ENCODE measurements at regions not wholly inside any gene's neighbourhood (a gene's known extent, or its start where the extent isn't known, plus 50 kb on each side); places are given as distances from the start of the nearest gene placed in this dataset.

GRCh38 chr14:96690713-96691383 is 106.3 kb upstream of the VRK1 start:
- no peak for DNase-seq
- Histone ChIP-seq H3K4me1 (ENCODE audit: control insufficient read depth in 5 of 5, insufficient read depth in 5 of 5, low read length in 5 of 5) (no peaks in the 10 kb centered on the region), H3K27me3 (ENCODE audit: control insufficient read depth in 3 of 3, insufficient read depth in 3 of 3, low read length in 2 of 3) (peaks cover 0 to 3% (median 0%) of the 10 kb centered on the region in 3 donors), H3K9ac (ENCODE audit: insufficient read depth in 1 of 2, low read length in 2 of 2) (no peak overlapping the region), H3K9me3 (ENCODE audit: control insufficient read depth in 4 of 4, insufficient read depth in 3 of 4, low read length in 3 of 4) (peaks cover 0 to 3% (median 0%) of the 10 kb centered on the region in 4 donors), H3K27ac (ENCODE audit: low read depth in 1 of 2, low read length in 1 of 2) (no peak overlapping the region), H3K4me3 (no peak overlapping the region), H3K36me3 (ENCODE audit: control insufficient read depth in 4 of 4, insufficient read depth in 4 of 4, low read length in 4 of 4) (no peaks in the 10 kb centered on the region)
- WGBS, 2 donors = 78 to 82% methylated on average over 4 of the region's 4 CpGs
- no peak for TF ChIP-seq CTCF (IDR thresholded peaks at IDR 0.05; ENCODE audit: control extremely low read depth, extremely low read depth)
- no peak for ATAC-seq (ENCODE audit: insufficient read depth, low FRiP score)

GRCh38 chr14:96693252-96693820 is 103.8 kb upstream of the VRK1 start:
- Histone ChIP-seq H3K9ac (ENCODE audit: insufficient read depth in 1 of 2, low read length in 2 of 2) (no peak overlapping the region), H3K4me1 (ENCODE audit: control insufficient read depth in 5 of 5, insufficient read depth in 5 of 5, low read length in 5 of 5) (no peaks in the 10 kb centered on the region), H3K9me3 (ENCODE audit: control insufficient read depth in 4 of 4, insufficient read depth in 3 of 4, low read length in 3 of 4) (peaks cover 0 to 6% (median 0%) of the 10 kb centered on the region in 4 donors), H3K36me3 (ENCODE audit: control insufficient read depth in 4 of 4, insufficient read depth in 4 of 4, low read length in 4 of 4) (no peaks in the 10 kb centered on the region), H3K4me3 (no peak overlapping the region), H3K27me3 (ENCODE audit: control insufficient read depth in 3 of 3, insufficient read depth in 3 of 3, low read length in 2 of 3) (no peaks in the 10 kb centered on the region), H3K27ac (ENCODE audit: low read depth in 1 of 2, low read length in 1 of 2) (no peak overlapping the region)
- DNase-seq (no peak), ATAC-seq (ENCODE audit: insufficient read depth, low FRiP score) (no peak)
- TF ChIP-seq CTCF (IDR thresholded peaks at IDR 0.05; ENCODE audit: control extremely low read depth, extremely low read depth) = no peak
- 70 to 77% methylated on average over 4 of the region's 4 CpGs for WGBS, 2 donors

- TF ChIP-seq CTCF (IDR thresholded peaks at IDR 0.05; ENCODE audit: control extremely low read depth, extremely low read depth) = no peak
- ATAC-seq (ENCODE audit: insufficient read depth, low FRiP score) (no peak), DNase-seq (no peak)
- 62 to 73% methylated on average over 4 of the region's 4 CpGs for WGBS, 2 donors
- no peak overlapping the region for H3K27ac ChIP-seq (ENCODE audit: low read depth in 1 of 2, low read length in 1 of 2)
- no peak overlapping the region for H3K9ac ChIP-seq (ENCODE audit: insufficient read depth in 1 of 2, low read length in 2 of 2)
- no peaks in the 10 kb centered on the region for H3K36me3 ChIP-seq (ENCODE audit: control insufficient read depth in 4 of 4, insufficient read depth in 4 of 4, low read length in 4 of 4)
- H3K27me3 ChIP-seq (ENCODE audit: control insufficient read depth in 3 of 3, insufficient read depth in 3 of 3, low read length in 2 of 3) = no peaks in the 10 kb centered on the region
- no peaks in the 10 kb centered on the region for H3K4me1 ChIP-seq (ENCODE audit: control insufficient read depth in 5 of 5, insufficient read depth in 5 of 5, low read length in 5 of 5)
- no peak overlapping the region for H3K4me3 ChIP-seq
- H3K9me3 ChIP-seq (ENCODE audit: control insufficient read depth in 4 of 4, insufficient read depth in 3 of 4, low read length in 3 of 4) = peaks cover 0 to 9% (median 0%) of the 10 kb centered on the region in 4 donors
Measured at GRCh38 chr14:96693987-96694386, 103.2 kb upstream of the VRK1 start.
